MM.1S (cell line): ENCODE measurements at regions not wholly inside any gene's neighbourhood (a gene's known extent, or its start where the extent isn't known, plus 50 kb on each side); places are given as distances from the start of the nearest gene placed in this dataset.
"Not testable (repeated sequence)": the region's sequence is repeated elsewhere in the genome, so short reads cannot be mapped to it uniquely, and the experiment has no call there.

ENCODE experiments used
- EZH2 ChIP-seq: fragments of 300-600 bp; sonication (generic); optimal IDR thresholded peaks from 2 replicates; pipeline ENCODE3; 2017; ENCODE audit warnings: low read depth, mild to moderate bottlenecking, antibody characterized with exemption, low read length, mixed read lengths
- EZH2phosphoT487 ChIP-seq: fragments of 300-600 bp; sonication (generic); IDR thresholded peaks from 2 replicates; pipeline ENCODE4 v1.6.1; 2018; ENCODE audit warnings: antibody characterized with exemption, low read length
- TF ChIP-seq, protein P1 (sequence below): fragments of 300-600 bp; sonication (generic); IDR thresholded peaks from 2 replicates; pipeline ENCODE4 v1.5.1; 2016; ENCODE audit warnings: antibody characterized with exemption, low read length, mixed read lengths

DNA sequence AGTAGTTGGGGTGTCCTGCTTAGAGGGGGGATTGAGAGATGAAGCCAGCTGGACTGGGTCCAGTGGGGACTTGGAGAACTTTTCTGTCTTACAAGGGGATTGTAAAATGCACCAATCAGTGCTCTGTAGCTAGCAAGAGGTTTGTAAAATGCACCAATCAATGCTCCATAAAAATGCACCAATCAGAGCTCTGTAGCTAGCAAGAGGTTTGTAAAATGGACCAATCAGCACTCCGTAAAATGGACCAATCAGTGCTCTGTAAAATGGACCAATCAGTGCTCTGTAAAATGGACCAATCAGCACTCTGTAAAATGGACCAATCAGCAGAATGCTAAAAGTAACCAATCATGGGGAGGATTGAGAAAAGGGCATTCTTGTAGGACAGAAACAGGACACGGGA, 71.9 kb downstream of the EBLN1 start:
- TF ChIP-seq EZH2, EZH2phosphoT487: not testable (repeated sequence)
- TF ChIP-seq, protein P1, sequence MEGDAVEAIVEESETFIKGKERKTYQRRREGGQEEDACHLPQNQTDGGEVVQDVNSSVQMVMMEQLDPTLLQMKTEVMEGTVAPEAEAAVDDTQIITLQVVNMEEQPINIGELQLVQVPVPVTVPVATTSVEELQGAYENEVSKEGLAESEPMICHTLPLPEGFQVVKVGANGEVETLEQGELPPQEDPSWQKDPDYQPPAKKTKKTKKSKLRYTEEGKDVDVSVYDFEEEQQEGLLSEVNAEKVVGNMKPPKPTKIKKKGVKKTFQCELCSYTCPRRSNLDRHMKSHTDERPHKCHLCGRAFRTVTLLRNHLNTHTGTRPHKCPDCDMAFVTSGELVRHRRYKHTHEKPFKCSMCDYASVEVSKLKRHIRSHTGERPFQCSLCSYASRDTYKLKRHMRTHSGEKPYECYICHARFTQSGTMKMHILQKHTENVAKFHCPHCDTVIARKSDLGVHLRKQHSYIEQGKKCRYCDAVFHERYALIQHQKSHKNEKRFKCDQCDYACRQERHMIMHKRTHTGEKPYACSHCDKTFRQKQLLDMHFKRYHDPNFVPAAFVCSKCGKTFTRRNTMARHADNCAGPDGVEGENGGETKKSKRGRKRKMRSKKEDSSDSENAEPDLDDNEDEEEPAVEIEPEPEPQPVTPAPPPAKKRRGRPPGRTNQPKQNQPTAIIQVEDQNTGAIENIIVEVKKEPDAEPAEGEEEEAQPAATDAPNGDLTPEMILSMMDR, result not testable (repeated sequence)
